K562 (cell line): ENCODE measurements at regions not wholly inside any gene's neighbourhood (a gene's known extent, or its start where the extent isn't known, plus 50 kb on each side); places are given as distances from the start of the nearest gene placed in this dataset.

Experiments used
- MAZ ChIP-seq, 2 experiments: fragments of 450-650 bp in 1 of 2; sonication (generic) in 1 of 2; formaldehyde crosslinking; IDR thresholded peaks in 1 of 2; conservative IDR thresholded peaks in 1 of 2; 2 replicates each; pipeline versions ENCODE4 v1.4.0 to v1.5.0; 2020; ENCODE audit warnings: mild to moderate bottlenecking in 1 of 2, missing genetic modification reagents in 1 of 2
- MXI1 ChIP-seq: IDR thresholded peaks from 2 replicates; pipeline ENCODE4 v1.6.1; 2011; ENCODE audit warnings: low read depth, mild to moderate bottlenecking, improper control_type of control experiment, low read length
- POLR2A ChIP-seq: fragments of 450-650 bp; conservative IDR thresholded peaks from 2 replicates; pipeline ENCODE4 v1.6.1; 2016
- SIN3A ChIP-seq, 2 experiments: fragments of 150-350 bp in 1 of 2; IDR thresholded peaks; 2 replicates each; pipeline ENCODE4 v1.6.1; 2011 to 2016; ENCODE audit warnings: borderline replicate concordance in 2 of 2, low read depth in 2 of 2, low read length in 2 of 2, mild to moderate bottlenecking in 2 of 2, moderate library complexity in 2 of 2; ENCODE audit not compliant: control insufficient read depth in 1 of 2
- TRIM24 ChIP-seq, 2 experiments: fragments of 450-650 bp; IDR thresholded peaks; 2 replicates each; pipeline ENCODE4 v1.6.1; 2016

GRCh38 chr1:110749960-110750359 lies 75.2 kb upstream of the KCNA3 start:
- TF ChIP-seq MXI1 (no peak), TRIM24 (IDR thresholded peaks at IDR 0.05) (no peak), MAZ (CRISPR knock-in tag; conservative IDR thresholded peaks at IDR 0.05 in 1 of 2, IDR thresholded peaks at IDR 0.05 in 1 of 2) (no peak), SIN3A (IDR thresholded peaks at IDR 0.05; ENCODE audit: borderline replicate concordance in 2 of 2, control insufficient read depth in 1 of 2, low read depth in 2 of 2, low read length in 2 of 2) (no peak), POLR2A (no peak)
